Peyer's patch (tissue), 4 donors: ENCODE measurements at regions not wholly inside any gene's neighbourhood (a gene's known extent, or its start where the extent isn't known, plus 50 kb on each side); places are given as distances from the start of the nearest gene placed in this dataset.

Experiments
- CTCF ChIP-seq, 6 experiments: fragments of 450-650 bp in 4 of 6; fragments of 200-600 bp in 2 of 6; sonication (generic) in 1 of 6; IDR thresholded peaks; one replicate each; pipeline ENCODE4 v1.5.1; 2017 to 2019; ENCODE audit warnings: antibody characterized with exemption in 6 of 6, mild to moderate bottlenecking in 3 of 6, moderate library complexity in 1 of 6
- POLR2A ChIP-seq, 2 donors: fragments of 450-650 bp; IDR thresholded peaks; one replicate each; pipeline ENCODE4 v1.5.1; 2017; ENCODE audit warnings: antibody characterized with exemption in 2 of 2, mild to moderate bottlenecking in 2 of 2, moderate library complexity in 2 of 2

GRCh38 chr15:79193103-79193502, 89.4 kb upstream of the ANKRD34C start:
- TF ChIP-seq CTCF (IDR thresholded peaks at IDR 0.05) (no peak), POLR2A (IDR thresholded peaks at IDR 0.05) (no peak)
